ENCODE measurements at regions not wholly inside any gene's neighbourhood (a gene's known extent, or its start where the extent isn't known, plus 50 kb on each side); places are given as distances from the start of the nearest gene placed in this dataset.
"Not testable (repeated sequence)": the region's sequence is repeated elsewhere in the genome, so short reads cannot be mapped to it uniquely, and the experiment has no call there.

DNA sequence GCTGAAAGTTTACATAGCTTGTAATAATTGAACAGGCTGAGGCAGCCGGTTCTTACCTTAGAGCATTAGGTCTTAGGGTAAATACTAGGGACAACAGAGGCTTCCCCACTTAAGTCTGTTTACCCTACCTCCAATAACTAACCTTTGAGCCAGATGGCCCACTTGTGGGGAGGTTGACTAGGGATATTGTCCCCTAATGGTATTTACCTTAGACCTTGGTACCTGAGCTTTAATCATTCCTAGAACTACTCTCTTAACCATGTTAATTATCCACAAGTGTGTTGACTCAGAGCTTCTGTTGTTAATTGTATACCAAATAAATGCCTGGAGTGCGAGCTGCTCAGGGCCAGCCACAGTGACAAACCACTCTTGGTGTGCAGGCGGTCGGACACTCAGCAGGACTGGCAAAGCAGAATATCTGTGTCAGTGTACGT is 299.2 kb downstream of the TRIML1 start:
- not testable (repeated sequence) for DNase-seq

GRCh38 chr4:188439641-188440311 is 300.5 kb downstream of the TRIML1 start:
- DNase-seq, result no peak

- no peak for DNase-seq
Measured at GRCh38 chr4:188444500-188444899, 305.3 kb downstream of the TRIML1 start.

GRCh38 chr4:188448996-188449395 is 309.8 kb downstream of the TRIML1 start:
- DNase-seq, result not testable (repeated sequence)

DNA sequence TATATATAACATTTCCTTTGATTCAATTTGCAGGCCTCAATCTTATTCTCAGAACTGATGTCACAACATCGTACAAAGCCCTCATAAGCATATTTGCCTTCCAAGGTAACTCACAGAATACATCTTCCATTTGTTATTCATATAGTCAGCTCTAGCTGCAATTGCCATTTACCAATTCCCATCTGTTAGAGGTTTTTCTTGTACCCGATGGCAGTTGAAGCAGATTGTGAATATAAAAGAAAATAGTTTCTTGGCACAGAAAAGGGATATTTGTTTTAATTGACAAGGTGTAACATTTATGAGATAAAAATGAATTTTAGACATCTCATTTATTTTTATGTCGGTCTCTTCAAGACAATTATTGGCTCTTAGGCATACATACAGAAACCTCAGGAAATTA is 311.3 kb downstream of the TRIML1 start:
- DNase-seq, result no peak

- DNase-seq, result no peak
Measured at GRCh38 chr4:188452097-188452496, 312.9 kb downstream of the TRIML1 start.

DNA sequence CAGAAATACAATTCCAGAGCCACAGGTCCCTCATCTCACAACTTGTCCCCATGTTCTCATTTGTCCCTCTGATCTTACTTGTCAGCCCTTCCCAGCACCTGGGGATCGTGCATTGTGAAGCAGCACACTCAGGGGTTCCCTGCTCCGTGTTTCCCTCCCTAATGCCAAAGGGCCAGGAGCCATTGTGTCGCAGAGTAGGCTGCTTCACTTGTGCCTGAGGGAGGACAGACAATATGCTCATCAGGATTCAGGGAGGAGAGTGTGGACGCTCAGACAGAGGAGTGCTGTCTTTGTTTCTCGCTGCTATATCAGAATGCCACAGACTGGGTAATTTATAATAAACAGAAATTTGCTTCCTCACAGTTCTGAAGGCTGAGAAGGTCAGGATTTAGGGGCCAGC is 315.3 kb downstream of the TRIML1 start:
- DNase-seq, result no peak

DNA sequence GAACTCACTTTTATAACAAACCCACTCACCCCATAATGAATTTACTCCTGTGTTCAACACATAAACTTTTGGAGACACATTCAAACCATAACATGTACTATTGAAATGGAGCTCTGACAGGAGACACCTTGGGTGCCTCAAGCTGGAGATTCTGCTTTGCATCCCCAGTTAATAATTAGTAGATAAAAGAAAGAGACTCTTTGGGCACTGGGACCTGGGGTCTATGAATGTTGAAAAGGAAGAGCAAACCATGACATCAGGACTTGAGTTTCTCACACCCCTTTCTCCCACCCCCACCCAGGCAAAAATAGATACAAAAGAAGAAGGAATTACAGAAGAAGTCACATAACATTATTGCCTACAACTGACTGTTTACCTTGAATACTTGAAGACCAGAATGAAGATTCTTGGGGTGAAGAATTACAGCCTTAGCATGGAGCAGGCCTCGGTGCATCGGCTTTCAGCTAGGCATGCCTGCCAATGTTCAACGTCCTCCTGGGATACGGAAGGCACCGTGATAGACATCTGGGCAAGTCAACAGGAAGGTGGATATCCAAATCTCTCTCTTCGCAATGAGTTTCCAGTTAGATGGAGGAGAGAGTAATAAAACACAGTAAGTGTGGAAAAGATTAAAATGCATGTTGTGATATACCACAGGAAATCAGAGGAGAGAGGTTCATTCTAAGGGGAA is 316.0 kb downstream of the TRIML1 start:
- DNase-seq, result no peak

DNA sequence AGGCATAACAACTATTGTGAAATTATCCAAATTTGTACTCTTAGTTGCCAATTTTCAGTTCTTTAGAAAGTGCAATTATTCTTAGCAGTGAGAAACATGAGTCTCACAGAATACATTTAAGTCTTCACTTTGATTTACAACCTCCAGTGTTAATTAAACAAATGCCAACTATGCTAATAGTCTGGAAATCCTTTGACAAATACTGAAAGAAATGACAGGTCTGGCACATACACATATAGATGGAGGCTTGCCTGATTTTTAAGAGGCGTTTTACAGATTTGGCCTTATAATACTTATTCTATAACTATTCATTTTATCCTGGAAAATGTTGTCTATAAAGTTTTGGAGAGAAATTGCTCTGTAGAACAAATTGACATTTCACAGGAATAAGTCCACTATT is 320.1 kb downstream of the TRIML1 start:
- DNase-seq, result no peak

DNA sequence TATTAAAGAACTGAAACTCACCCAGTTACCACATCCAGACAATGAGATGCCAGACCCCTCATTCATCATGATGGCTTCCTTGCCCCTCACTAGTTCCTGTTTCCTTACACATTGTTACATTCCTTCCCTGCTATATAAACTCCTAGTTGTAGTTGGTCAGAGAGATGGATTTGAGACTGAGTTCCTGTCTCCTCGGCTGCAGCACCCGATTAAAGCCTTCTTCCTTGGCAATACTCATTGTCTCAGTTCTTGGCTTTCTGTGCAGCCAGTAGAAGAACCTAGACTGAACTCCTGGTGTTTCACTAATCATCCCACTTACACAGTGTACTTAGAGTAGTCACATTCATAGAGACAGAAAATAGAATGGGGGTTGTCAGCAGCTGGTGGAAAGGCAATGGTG is 324.7 kb downstream of the TRIML1 start:
- DNase-seq, result no peak

GRCh38 chr4:188466001-188466400 is 326.8 kb downstream of the TRIML1 start:
- no peak for DNase-seq

DNA sequence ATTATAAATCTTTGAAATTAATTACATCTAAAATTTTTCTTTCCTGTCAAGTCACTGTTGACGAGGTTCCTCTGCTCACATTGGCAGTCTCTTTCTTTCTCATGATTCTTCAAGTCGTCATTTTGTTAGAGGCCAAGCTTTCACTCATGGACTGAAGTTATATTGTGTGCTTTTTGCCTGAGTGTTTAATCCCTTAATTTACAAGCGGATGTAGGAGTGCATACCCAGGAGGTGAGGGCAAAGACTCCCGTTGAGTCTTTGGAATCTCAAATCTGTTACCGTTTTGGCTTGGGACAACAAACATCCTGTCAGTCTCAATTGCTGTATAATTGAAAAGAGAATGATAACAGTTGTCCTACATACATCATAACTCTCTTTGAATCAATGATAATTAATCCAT is 345.0 kb downstream of the TRIML1 start:
- no peak for DNase-seq

DNA sequence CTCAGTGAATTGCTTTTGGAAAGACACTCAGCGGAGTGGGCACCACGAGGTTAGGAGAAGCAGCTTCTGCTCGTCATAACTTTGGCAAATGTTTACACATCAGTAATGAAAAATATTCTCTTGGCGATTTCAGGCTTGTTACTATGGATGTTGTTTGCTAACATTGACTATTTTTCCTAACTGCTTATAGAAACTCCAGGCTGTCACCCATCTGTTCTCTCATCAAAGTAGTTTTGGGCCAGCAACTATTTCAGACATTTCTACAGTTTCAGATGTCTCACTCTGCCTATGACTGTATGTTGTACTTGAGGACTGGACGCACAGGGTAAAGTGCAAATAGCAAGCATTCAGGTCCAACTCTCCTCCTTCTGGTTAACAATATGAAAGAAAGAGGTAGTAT is 346.7 kb downstream of the TRIML1 start:
- no peak for DNase-seq

DNA sequence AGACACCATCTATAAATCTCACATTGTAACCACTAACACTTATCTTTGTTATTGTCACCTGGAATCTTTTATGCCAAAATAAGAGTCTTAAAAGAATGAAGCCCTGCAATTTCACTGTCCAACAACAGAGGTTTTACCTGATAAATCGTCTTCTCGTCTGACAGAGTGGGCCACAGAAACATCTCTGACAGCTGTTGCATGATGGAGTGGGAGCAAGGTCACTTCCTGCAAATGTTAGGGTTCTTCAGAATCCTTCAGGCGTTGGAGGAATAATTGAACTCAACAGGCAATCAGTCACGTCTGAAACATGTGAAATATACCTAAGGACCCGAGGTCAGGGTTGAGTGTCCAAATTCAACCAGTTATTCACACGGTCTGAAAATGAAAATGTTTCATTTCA is 353.6 kb downstream of the TRIML1 start:
- DNase-seq, result no peak

DNA sequence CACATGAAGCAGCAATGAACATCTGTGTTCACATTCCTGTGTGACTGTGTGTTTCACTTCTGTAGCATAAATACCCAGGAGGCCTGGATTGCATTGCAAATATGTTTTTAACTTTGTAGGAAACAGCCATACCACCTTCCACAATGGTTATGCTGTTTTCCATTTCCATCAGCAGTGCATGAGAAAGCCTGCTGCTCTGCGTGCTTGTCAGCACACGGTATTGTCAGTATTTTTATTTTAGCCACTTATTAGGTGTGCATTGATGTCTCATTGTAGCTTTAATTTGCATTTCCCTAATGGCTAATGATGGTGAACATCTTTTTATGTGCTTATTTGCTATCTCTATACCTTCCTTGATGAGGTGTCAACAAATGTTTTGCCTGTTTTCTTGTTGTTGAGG is 355.9 kb downstream of the TRIML1 start:
- no peak for DNase-seq

GRCh38 chr4:188511431-188511830 is 372.2 kb downstream of the TRIML1 start:
- no peak for DNase-seq

GRCh38 chr4:188532751-188533150 is 393.5 kb downstream of the TRIML1 start:
- no peak for DNase-seq

GRCh38 chr4:188534297-188534696 is 395.1 kb downstream of the TRIML1 start:
- no peak for DNase-seq

DNA sequence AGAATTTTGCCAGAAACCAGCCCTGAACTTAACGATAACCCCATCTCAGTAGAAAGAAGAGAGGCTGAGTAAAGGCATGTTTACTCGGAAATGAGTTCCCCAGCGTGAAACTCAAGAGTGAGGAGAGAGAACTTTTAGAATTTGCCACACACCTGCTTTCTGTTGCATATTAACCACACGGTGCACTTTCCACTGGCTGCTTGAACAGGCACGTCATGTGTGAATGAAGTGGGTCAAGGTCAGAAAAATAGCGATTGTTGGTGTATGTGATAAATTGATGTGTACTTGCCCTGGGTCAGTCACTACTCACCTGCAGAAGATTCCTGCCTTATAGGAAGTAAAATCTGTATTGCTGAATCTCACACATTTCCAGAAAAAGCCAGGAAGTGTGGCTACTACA is 395.7 kb downstream of the TRIML1 start:
- DNase-seq, result no peak

GRCh38 chr4:188536826-188537225 is 397.6 kb downstream of the TRIML1 start:
- no peak for DNase-seq

DNA sequence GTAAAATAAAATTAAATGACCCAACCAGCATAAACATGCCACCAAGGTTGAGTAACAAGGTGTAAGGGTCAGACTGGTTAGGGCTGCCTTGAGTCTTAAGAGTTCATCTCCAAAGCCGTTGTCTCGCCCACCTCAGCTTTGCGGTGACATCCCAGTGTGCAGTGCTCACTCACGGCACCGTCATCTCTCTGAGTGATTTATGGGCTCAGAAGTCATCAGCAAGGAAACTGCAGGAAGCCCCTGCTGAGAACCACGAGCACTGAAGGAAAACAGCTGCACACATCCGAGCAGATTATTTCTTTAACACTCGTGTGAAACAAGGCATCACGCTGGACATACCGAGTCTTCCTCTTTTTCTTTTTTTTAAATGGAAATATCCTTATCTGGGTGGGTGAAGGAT is 411.1 kb downstream of the TRIML1 start:
- no peak for DNase-seq

DNA sequence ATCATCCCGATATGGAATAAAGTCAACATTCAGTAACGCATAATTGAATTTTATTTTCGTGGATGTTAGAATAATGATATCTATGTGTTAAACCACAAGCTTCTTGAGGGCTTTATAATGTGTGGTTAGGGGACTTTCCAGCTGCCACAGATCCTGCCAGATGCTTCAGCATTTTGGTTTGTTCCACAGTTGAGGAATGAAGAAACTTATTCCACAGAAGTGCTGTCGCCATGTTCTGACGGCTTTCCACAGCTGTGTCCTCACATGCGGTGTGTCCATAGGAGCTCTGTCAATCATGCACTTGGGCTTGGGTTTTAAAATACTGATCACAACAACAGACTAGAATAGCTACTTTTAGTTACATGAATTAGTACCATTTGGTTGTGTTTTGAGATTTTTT is 411.9 kb downstream of the TRIML1 start:
- DNase-seq, result no peak

GRCh38 chr4:188552741-188553275 is 413.6 kb downstream of the TRIML1 start:
- DNase-seq, result no peak

GRCh38 chr4:188554413-188554812 is 415.2 kb downstream of the TRIML1 start:
- DNase-seq, result no peak

DNA sequence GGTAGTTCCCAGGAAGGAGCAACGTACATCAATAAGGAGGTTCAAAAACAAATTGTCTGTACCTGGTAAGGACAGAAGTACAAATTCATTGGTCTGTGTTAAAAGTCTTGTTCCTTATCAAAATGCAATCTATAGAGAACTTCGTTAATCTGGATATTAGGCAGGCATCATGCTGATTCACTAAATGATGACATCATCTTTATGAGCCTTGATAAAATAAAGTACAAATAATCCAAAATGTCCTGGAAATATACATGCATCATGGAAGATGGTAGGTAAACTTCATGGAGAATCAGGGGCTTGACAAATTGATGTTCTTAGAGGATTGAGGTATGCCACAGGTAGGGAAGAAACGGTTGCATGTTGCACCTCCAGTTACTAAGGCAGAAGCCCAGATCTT is 433.9 kb downstream of the TRIML1 start:
- no peak for DNase-seq
